ENCODE measurements at regions not wholly inside any gene's neighbourhood (a gene's known extent, or its start where the extent isn't known, plus 50 kb on each side); places are given as distances from the start of the nearest gene placed in this dataset.

DNA sequence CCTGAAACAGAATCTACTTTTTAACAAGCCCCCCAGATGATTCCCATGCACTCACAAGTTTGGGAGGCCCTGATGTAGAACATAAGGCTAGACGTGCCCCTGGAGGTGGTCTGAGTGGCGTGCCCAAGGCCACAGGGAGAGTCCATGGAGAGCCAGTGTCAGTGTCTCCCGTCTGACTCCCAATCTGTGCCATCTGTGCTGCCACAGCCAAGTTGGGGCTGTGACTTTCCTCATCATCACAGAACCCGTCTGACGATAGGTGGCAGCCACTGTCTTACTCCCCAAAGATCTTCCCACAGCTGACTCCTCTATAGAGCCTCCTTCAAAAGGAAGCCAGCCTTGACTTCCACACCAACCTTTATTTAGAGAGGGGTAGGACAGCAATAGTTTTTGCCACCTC, 470.5 kb downstream of the SOX6 start:
- TF ChIP-seq, protein P1, sequence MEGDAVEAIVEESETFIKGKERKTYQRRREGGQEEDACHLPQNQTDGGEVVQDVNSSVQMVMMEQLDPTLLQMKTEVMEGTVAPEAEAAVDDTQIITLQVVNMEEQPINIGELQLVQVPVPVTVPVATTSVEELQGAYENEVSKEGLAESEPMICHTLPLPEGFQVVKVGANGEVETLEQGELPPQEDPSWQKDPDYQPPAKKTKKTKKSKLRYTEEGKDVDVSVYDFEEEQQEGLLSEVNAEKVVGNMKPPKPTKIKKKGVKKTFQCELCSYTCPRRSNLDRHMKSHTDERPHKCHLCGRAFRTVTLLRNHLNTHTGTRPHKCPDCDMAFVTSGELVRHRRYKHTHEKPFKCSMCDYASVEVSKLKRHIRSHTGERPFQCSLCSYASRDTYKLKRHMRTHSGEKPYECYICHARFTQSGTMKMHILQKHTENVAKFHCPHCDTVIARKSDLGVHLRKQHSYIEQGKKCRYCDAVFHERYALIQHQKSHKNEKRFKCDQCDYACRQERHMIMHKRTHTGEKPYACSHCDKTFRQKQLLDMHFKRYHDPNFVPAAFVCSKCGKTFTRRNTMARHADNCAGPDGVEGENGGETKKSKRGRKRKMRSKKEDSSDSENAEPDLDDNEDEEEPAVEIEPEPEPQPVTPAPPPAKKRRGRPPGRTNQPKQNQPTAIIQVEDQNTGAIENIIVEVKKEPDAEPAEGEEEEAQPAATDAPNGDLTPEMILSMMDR (conservative IDR thresholded peaks at IDR 0.05; ENCODE audit: low read depth in 2 of 2) = no peak
- TF ChIP-seq POLR2AphosphoS5 (IDR thresholded peaks at IDR 0.05; ENCODE audit: low read depth) (no peak), EZH2phosphoT487 (IDR thresholded peaks at IDR 0.05; ENCODE audit: unreplicated experiment) (no peak), JUNB (IDR thresholded peaks at IDR 0.05; ENCODE audit: unreplicated experiment) (no peak), EZH2 (IDR thresholded peaks at IDR 0.05; ENCODE audit: low read depth, unreplicated experiment) (no peak), STAT1 (IDR thresholded peaks at IDR 0.05; ENCODE audit: unreplicated experiment) (no peak), CREB1 (CRISPR knock-in tag; IDR thresholded peaks at IDR 0.05; ENCODE audit: low read depth) (no peak), NANOG (IDR thresholded peaks at IDR 0.05; ENCODE audit: borderline replicate concordance) (no peak), ZNF331 (CRISPR knock-in tag; IDR thresholded peaks at IDR 0.05; ENCODE audit: low read depth) (no peak)
- TF ChIP-seq, protein P2, sequence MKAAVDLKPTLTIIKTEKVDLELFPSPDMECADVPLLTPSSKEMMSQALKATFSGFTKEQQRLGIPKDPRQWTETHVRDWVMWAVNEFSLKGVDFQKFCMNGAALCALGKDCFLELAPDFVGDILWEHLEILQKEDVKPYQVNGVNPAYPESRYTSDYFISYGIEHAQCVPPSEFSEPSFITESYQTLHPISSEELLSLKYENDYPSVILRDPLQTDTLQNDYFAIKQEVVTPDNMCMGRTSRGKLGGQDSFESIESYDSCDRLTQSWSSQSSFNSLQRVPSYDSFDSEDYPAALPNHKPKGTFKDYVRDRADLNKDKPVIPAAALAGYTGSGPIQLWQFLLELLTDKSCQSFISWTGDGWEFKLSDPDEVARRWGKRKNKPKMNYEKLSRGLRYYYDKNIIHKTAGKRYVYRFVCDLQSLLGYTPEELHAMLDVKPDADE (IDR thresholded peaks at IDR 0.05) = no peak
- TF ChIP-seq, protein P3, sequence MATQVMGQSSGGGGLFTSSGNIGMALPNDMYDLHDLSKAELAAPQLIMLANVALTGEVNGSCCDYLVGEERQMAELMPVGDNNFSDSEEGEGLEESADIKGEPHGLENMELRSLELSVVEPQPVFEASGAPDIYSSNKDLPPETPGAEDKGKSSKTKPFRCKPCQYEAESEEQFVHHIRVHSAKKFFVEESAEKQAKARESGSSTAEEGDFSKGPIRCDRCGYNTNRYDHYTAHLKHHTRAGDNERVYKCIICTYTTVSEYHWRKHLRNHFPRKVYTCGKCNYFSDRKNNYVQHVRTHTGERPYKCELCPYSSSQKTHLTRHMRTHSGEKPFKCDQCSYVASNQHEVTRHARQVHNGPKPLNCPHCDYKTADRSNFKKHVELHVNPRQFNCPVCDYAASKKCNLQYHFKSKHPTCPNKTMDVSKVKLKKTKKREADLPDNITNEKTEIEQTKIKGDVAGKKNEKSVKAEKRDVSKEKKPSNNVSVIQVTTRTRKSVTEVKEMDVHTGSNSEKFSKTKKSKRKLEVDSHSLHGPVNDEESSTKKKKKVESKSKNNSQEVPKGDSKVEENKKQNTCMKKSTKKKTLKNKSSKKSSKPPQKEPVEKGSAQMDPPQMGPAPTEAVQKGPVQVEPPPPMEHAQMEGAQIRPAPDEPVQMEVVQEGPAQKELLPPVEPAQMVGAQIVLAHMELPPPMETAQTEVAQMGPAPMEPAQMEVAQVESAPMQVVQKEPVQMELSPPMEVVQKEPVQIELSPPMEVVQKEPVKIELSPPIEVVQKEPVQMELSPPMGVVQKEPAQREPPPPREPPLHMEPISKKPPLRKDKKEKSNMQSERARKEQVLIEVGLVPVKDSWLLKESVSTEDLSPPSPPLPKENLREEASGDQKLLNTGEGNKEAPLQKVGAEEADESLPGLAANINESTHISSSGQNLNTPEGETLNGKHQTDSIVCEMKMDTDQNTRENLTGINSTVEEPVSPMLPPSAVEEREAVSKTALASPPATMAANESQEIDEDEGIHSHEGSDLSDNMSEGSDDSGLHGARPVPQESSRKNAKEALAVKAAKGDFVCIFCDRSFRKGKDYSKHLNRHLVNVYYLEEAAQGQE (IDR thresholded peaks at IDR 0.05; ENCODE audit: unreplicated experiment) = no peak
- TF ChIP-seq, protein P4, sequence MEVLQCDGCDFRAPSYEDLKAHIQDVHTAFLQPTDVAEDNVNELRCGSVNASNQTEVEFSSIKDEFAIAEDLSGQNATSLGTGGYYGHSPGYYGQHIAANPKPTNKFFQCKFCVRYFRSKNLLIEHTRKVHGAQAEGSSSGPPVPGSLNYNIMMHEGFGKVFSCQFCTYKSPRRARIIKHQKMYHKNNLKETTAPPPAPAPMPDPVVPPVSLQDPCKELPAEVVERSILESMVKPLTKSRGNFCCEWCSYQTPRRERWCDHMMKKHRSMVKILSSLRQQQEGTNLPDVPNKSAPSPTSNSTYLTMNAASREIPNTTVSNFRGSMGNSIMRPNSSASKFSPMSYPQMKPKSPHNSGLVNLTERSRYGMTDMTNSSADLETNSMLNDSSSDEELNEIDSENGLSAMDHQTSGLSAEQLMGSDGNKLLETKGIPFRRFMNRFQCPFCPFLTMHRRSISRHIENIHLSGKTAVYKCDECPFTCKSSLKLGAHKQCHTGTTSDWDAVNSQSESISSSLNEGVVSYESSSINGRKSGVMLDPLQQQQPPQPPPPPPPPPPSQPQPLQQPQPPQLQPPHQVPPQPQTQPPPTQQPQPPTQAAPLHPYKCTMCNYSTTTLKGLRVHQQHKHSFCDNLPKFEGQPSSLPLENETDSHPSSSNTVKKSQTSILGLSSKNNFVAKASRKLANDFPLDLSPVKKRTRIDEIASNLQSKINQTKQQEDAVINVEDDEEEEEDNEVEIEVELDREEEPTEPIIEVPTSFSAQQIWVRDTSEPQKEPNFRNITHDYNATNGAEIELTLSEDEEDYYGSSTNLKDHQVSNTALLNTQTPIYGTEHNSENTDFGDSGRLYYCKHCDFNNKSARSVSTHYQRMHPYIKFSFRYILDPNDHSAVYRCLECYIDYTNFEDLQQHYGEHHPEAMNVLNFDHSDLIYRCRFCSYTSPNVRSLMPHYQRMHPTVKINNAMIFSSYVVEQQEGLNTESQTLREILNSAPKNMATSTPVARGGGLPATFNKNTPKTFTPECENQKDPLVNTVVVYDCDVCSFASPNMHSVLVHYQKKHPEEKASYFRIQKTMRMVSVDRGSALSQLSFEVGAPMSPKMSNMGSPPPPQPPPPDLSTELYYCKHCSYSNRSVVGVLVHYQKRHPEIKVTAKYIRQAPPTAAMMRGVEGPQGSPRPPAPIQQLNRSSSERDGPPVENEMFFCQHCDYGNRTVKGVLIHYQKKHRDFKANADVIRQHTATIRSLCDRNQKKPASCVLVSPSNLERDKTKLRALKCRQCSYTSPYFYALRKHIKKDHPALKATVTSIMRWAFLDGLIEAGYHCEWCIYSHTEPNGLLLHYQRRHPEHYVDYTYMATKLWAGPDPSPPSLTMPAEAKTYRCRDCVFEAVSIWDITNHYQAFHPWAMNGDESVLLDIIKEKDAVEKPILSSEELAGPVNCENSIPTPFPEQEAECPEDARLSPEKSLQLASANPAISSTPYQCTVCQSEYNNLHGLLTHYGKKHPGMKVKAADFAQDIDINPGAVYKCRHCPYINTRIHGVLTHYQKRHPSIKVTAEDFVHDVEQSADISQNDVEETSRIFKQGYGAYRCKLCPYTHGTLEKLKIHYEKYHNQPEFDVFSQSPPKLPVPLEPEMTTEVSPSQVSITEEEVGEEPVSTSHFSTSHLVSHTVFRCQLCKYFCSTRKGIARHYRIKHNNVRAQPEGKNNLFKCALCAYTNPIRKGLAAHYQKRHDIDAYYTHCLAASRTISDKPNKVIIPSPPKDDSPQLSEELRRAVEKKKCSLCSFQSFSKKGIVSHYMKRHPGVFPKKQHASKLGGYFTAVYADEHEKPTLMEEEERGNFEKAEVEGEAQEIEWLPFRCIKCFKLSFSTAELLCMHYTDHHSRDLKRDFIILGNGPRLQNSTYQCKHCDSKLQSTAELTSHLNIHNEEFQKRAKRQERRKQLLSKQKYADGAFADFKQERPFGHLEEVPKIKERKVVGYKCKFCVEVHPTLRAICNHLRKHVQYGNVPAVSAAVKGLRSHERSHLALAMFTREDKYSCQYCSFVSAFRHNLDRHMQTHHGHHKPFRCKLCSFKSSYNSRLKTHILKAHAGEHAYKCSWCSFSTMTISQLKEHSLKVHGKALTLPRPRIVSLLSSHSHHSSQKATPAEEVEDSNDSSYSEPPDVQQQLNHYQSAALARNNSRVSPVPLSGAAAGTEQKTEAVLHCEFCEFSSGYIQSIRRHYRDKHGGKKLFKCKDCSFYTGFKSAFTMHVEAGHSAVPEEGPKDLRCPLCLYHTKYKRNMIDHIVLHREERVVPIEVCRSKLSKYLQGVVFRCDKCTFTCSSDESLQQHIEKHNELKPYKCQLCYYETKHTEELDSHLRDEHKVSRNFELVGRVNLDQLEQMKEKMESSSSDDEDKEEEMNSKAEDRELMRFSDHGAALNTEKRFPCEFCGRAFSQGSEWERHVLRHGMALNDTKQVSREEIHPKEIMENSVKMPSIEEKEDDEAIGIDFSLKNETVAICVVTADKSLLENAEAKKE (CRISPR knock-in tag; IDR thresholded peaks at IDR 0.05) = no peak
